ENCODE measurements at regions not wholly inside any gene's neighbourhood (a gene's known extent, or its start where the extent isn't known, plus 50 kb on each side); places are given as distances from the start of the nearest gene placed in this dataset.

DNA sequence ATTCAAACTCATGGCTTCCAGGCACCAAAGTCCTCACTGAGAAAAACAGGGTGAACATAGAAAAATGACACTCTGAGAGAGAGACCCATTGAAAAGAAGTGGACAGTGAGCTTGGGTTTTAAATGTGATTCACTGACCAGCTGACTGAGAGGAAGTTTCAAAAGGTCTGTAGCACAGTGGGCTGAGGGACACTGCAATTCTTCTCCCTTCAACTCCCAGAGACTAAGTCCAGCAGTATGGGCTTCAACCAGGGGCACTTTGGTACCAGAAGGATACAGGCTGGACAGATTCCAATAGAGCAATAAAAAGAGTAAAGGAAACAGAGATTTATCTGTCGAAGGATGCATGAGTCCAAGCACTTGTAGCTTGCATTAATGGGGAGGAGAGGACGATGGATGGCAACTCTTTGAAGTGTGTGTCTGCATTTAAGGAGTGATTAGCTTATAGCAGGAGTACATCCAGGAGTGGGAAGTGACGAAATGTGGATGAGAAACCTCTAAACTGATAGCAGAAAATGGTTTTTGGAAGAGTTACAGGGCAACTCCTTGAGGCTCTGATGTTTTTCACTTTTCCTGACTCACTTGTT lies 117.0 kb upstream of the ANKRD55 start:
- ChIA-PET POLR2A (interaction anchor here (0.6 to 1.4 kb wide), 7 partner anchors 9 to 525 kb away, joined by 3 to 5 read pairs (median 3); no protein-coding TSS in a partner anchor), CTCF (interaction anchor here (2.0 kb wide), 1 partner anchor 79 kb away, joined by 5 read pairs; no protein-coding TSS in a partner anchor)
- no peak for DNase-seq (ENCODE audit: unreplicated experiment)
- H3K27ac Mint-ChIP-seq (ENCODE audit: low read depth, unreplicated experiment), result peak overlapping the region; percentile 15
- H3K9me3 Mint-ChIP-seq (ENCODE audit: unreplicated experiment), result no peaks in the 10 kb centered on the region
- H3K4me3 Mint-ChIP-seq (ENCODE audit: unreplicated experiment), result no peak overlapping the region
- peaks cover 29% of the 10 kb centered on the region for H3K4me1 Mint-ChIP-seq (ENCODE audit: insufficient read depth, unreplicated experiment)
- no peaks in the 10 kb centered on the region for H3K27me3 Mint-ChIP-seq (ENCODE audit: insufficient read depth, unreplicated experiment)
- intact Hi-C loops (cut with micrococcal nuclease), result no loop called here
- TF ChIP-seq, protein P1, sequence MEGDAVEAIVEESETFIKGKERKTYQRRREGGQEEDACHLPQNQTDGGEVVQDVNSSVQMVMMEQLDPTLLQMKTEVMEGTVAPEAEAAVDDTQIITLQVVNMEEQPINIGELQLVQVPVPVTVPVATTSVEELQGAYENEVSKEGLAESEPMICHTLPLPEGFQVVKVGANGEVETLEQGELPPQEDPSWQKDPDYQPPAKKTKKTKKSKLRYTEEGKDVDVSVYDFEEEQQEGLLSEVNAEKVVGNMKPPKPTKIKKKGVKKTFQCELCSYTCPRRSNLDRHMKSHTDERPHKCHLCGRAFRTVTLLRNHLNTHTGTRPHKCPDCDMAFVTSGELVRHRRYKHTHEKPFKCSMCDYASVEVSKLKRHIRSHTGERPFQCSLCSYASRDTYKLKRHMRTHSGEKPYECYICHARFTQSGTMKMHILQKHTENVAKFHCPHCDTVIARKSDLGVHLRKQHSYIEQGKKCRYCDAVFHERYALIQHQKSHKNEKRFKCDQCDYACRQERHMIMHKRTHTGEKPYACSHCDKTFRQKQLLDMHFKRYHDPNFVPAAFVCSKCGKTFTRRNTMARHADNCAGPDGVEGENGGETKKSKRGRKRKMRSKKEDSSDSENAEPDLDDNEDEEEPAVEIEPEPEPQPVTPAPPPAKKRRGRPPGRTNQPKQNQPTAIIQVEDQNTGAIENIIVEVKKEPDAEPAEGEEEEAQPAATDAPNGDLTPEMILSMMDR (IDR thresholded peaks at IDR 0.05; ENCODE audit: unreplicated experiment), result no peak
- BruUV-seq (replicated peaks), result no TSS peak
- H3K36me3 Mint-ChIP-seq (ENCODE audit: insufficient read depth, unreplicated experiment), result no peaks in the 10 kb centered on the region

DNA sequence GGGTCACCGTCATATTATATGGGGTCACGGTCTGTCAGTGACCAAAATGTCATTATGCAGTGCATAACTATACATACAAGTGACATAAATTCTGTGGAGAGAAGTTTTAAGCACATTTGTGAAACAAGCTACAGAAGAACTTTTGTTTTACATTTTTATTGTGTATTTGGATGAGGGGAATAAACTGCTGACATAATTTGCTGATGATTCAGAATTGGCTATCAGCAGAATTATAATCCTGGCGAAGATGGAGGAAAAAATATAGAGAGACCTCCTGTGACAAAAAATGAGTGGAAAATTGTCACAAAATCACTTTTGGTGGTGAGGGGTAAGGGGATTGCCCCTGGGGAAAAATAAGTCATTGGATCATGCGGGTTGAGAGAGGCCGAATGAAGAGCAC lies 116.3 kb upstream of the ANKRD55 start:
- peaks cover 29% of the 10 kb centered on the region for H3K4me1 Mint-ChIP-seq (ENCODE audit: insufficient read depth, unreplicated experiment)
- CTCF ChIA-PET, result no interaction called here

DNA sequence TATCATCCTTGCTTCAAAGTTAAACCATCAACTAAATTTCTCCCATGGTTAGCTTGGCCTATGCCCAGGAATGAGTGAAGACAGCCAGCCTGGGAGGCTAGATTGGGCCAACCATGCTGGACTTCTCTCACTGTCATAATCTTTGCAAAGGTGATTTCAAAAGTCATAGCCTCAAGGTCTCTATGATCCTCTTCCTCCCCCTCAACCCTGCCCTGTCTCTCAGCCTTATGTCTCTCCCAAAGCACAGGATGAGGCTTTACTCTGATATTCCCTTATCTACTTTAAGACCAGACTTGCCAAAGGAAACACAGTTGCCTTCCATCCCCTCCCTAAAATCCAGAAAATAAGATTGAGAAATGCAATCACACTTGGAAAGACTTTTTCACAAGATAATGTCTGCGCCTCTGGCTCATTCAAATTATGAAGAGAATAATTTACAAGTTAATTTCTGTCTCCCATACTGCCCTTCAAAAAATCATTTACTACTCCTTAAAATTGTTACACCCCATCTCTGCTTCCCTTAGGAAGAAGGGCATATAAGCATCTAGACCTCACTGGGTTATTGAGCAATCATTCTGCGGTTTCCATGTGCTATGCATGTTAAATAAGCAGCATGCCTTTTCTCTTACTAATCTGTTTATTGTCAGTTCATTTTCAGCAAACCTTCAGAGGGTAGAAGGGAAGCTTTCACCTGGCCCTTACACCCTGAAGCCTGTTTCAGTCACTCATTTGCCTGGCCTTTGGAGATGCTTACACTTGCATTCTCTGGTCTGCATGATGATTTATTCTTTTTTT lies 113.8 kb upstream of the ANKRD55 start:
- intact Hi-C loops (cut with micrococcal nuclease), result loop anchor here (5.0 kb wide), 1 partner anchor 185 kb away; no protein-coding TSS in a partner anchor
- BruUV-seq (replicated peaks), result no TSS peak
- Mint-ChIP-seq H3K4me1 (ENCODE audit: insufficient read depth, unreplicated experiment) (peaks cover 29% of the 10 kb centered on the region), H3K27me3 (ENCODE audit: insufficient read depth, unreplicated experiment) (no peaks in the 10 kb centered on the region), H3K9me3 (ENCODE audit: unreplicated experiment) (no peaks in the 10 kb centered on the region), H3K4me3 (ENCODE audit: unreplicated experiment) (peak overlapping the region; percentile 17), H3K36me3 (ENCODE audit: insufficient read depth, unreplicated experiment) (no peaks in the 10 kb centered on the region), H3K27ac (ENCODE audit: low read depth, unreplicated experiment) (peak overlapping the region; percentile 88)
- ChIA-PET POLR2A (interaction anchor here (0.5 to 0.6 kb wide), 2 partner anchors 10 to 462 kb away, joined by 3 read pairs; no protein-coding TSS in a partner anchor), CTCF (interaction anchor here (0.6 to 1.4 kb wide), 5 partner anchors 24 to 822 kb away, joined by 3 to 5 read pairs (median 4); no protein-coding TSS in a partner anchor)
- TF ChIP-seq, protein P1 (IDR thresholded peaks at IDR 0.05; ENCODE audit: unreplicated experiment), result no peak
- peak; percentile 96 for DNase-seq (ENCODE audit: unreplicated experiment)

More for the DNA sequence above, 116.3 kb upstream of the ANKRD55 start:
- intact Hi-C loops (cut with micrococcal nuclease), result loop anchor here (5.0 kb wide), 1 partner anchor 183 kb away; no protein-coding TSS in a partner anchor
- Mint-ChIP-seq H3K27me3 (ENCODE audit: insufficient read depth, unreplicated experiment) (no peaks in the 10 kb centered on the region), H3K36me3 (ENCODE audit: insufficient read depth, unreplicated experiment) (no peaks in the 10 kb centered on the region), H3K9me3 (ENCODE audit: unreplicated experiment) (no peaks in the 10 kb centered on the region), H3K4me3 (ENCODE audit: unreplicated experiment) (no peak overlapping the region), H3K27ac (ENCODE audit: low read depth, unreplicated experiment) (no peak overlapping the region)
- DNase-seq (ENCODE audit: unreplicated experiment), result no peak
- BruUV-seq (replicated peaks), result no TSS peak
- TF ChIP-seq, protein P1 (IDR thresholded peaks at IDR 0.05; ENCODE audit: unreplicated experiment), result no peak
- POLR2A ChIA-PET, result interaction anchor here (0.6 kb wide), 1 partner anchor 23 kb away, joined by 3 read pairs; no protein-coding TSS in a partner anchor

All from MCF 10A (cell line).